ENCODE measurements at regions not wholly inside any gene's neighbourhood (a gene's known extent, or its start where the extent isn't known, plus 50 kb on each side); places are given as distances from the start of the nearest gene placed in this dataset.

- DNase-seq, result no peak
These were observed 175.0 kb upstream of the HNRNPA3 start for GRCh38 chr2:177037569-177037968.

DNA sequence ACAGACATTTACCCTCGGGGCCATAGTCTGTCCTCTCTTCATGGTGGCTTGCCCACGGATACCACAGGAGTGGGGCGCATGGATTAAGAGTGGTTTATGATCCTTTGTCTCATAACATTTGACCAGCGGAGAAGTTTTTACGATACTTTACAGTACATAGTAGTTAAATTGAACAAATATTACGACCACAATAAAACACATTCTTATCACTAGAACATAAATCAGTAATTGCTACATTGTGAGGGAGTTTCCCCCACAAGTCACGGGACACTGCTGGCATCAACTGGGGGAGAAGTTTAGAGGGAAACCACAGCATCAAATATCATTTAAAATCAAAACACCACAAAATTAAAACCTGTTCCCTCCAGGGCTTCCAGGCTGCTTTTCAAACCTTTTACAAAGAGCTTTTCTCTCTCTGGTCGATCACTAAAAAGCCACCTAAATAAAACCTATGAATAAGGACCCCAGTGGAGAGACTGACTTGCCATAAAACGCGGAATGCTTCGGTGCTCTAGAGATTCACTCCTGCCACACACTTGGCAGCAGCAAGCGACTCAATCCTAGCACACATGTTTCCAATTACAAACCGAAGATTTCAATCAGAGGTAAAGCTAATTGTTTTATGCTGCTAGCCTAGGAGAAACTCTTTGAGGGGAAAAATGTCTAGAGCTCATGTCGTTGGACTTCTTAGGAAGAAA, 173.7 kb upstream of the HNRNPA3 start:
- no peak for DNase-seq

- no peak for DNase-seq
These were observed 170.3 kb upstream of the HNRNPA3 start for GRCh38 chr2:177042311-177042710.

GRCh38 chr2:177044671-177045070, 167.9 kb upstream of the HNRNPA3 start:
- DNase-seq, result no peak

GRCh38 chr2:177048981-177049380, 163.6 kb upstream of the HNRNPA3 start:
- DNase-seq, result no peak

- DNase-seq, result no peak
These were observed 161.3 kb upstream of the HNRNPA3 start for GRCh38 chr2:177051278-177051677.

DNA sequence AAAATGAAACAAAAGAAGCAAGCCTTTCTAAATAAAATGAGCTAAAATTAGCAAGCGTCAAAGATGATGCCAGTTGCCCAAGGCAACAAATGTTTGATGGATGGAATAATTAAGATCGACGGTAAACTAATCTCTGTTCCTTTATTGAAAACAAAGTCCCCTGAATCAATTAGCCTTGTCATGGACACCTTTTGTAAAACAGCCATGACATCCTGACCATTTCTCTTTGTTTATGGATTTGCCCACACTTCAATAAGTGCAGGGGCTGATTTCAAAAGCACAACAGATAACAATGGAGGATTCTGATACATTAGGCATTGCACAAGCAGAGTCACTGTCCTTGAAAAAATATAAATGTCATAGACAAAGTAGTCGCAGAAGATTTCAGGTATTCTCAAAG, 160.1 kb upstream of the HNRNPA3 start:
- DNase-seq, result no peak

GRCh38 chr2:177053038-177053437, 159.6 kb upstream of the HNRNPA3 start:
- DNase-seq, result no peak

DNA sequence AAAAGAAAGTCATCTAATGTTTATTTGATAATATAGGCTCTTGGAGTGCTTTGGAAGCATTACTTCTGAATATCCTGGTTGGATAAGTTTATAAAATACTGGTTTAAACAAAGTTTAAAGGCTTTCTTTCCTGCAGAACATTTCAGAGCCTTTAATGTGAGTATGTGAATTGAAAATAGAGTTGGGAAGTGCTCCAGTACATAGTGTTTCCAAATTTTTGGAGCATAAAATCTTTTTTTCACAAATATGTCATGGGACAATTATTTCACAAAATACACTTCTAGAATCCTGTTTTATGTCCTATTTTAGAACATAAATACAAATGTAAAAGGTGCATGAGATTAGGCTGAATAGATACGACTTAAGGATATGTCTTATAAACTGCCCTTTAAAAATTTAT, 158.9 kb upstream of the HNRNPA3 start:
- no peak for DNase-seq

- DNase-seq, result no peak
These were observed 156.1 kb upstream of the HNRNPA3 start for GRCh38 chr2:177056481-177056929.

GRCh38 chr2:177058747-177059146, 153.8 kb upstream of the HNRNPA3 start:
- DNase-seq, result no peak

- no peak for DNase-seq
These were observed 153.3 kb upstream of the HNRNPA3 start for GRCh38 chr2:177059293-177059692.

DNA sequence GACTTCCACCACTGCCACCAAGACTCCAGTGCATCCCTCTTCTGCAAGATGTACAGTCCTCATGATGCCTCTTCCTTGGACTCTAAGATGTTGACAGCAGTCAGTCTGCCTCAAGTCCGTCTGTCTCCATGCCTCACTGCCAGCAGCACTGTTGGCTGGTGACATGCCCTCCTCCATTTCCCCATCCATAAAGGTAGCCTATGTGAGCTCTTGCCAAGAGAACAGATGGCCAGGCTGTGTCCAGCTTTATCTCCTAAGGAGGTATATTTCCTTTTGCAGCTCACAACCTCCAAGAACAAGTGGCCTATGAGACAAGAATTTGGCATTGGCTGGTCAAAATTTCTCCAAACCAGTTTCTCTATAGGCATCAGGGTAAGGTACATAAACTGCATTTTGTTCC, 149.3 kb upstream of the HNRNPA3 start:
- no peak for DNase-seq

DNA sequence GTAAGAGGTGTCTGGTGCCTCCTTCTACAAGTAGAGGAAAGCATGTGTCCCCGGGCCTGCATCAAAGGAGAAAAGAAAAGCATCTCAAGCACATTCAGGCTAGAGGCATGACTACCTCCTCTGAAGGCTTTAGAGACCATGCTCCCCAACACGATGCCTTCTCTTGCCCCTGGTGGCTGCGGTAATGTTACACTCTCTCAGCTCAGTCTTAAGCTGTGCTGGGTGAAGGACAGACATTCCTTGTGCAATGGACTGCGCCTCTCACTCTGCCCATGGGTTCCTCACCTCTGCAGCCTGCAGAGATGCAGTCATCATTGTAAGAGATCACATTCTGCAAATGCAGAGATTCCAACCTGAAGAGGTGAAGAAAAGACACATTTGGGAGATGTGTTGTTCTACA, 148.2 kb upstream of the HNRNPA3 start:
- DNase-seq, result no peak

- no peak for DNase-seq
These were observed 143.6 kb upstream of the HNRNPA3 start for GRCh38 chr2:177068967-177069366.

GRCh38 chr2:177072090-177072489, 140.5 kb upstream of the HNRNPA3 start:
- DNase-seq, result no peak

- no peak for DNase-seq
These were observed 139.0 kb upstream of the HNRNPA3 start for GRCh38 chr2:177073611-177074010.

DNA sequence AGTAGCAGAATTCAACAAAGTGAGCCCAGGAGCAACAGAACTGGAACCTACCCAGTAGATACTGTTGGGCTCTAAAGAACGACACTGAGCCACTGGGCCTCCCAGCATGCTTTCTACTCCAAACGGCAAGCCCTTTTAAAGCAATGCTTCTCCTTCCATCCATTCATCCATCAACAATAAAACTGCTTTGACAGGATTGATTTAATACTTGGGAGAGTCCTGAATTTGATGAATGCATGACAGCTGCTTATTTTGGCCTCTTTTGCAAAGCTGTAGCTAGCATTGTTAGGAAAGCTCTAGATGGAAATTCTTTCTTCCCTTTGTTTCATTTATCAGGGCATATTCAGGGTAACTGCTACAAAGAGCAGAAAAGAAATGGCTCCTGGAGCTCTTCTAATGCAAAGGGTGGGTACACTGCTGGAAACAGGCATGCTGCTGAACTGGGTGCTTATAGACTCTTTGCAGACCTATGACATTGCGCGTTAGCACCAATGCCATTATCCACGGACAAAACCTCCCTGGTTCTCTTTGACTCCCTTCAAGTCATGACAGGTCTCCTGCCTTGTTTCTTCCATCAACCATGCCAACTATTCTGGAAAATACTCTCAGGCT, 138.4 kb upstream of the HNRNPA3 start:
- no peak for DNase-seq

GRCh38 chr2:177075254-177075653, 137.3 kb upstream of the HNRNPA3 start:
- DNase-seq, result no peak

DNA sequence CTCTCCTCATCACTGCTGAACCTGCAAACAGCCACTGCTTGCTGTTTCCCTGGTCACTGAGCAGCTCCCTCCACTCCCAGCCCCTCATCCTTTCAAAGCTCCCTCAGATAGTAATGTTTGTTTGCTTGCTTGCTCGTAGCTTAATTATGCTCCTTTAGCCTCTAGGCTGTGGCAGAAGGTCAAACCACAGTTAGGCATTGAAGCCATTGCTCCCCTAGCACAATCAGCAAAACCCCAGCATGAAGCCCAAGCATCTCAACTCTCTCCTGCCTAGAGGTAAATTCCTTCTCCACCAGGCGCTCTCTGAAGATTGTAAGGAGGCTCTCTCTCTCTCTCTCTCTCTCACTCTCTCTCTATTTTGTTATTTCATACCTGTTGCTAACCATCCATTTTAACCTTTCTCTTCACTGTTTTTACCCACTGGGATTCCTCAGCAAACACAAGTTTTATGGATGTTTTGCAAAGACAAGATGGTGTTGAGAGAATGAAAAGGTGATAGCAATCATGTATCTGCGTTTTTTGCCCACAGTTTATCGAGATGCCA, 135.9 kb upstream of the HNRNPA3 start:
- no peak for DNase-seq

GRCh38 chr2:177077778-177078177, 134.8 kb upstream of the HNRNPA3 start:
- DNase-seq, result no peak

DNA sequence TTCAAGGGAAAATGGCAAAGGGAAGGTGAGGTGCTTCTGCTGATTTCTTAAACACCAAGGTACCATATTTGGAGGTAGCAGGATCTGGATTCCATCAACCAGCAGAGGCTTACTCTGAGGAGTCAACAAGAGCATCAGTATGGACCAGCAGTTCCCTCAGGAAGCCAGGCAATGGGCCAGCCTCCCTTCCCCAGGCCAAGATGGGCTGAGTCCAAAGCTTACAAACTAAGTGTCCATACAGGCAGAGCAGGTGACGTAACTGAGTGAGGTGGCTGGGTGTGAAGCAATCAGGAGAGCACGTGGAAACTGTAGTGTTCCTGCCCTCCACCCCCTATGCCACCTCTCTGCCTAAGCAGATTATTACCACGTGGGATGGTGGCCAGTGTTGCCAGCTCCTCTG, 134.2 kb upstream of the HNRNPA3 start:
- no peak for DNase-seq

GRCh38 chr2:177078855-177079254, 133.7 kb upstream of the HNRNPA3 start:
- DNase-seq, result no peak

DNA sequence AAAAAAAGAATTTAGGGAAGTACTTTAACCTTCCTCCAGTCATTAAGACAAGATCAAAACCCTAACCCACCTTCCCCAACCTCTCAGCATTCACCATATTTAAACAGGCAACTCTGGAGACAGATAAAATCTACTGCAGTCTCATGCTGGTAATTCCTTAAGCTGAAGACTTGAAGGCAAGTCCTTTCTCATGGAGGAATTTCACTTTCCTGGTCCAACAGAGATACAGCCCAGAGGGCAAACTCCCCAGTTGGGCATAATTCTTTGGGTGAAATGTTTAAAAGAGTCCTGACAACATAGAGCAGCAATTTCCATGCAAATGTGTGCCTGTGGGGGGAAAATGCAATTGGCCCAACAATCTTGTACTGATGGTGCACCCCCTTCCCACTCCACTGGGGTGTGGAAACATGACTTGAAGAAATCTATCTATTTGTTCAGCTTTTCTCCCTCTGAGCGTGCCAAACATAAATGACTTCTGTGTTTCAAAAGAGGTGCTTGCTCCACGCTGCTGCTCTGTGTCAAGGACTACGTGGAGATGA, 131.8 kb upstream of the HNRNPA3 start:
- DNase-seq, result no peak

Measured in suppressor macrophage treated with lipopolysaccharide for 1 hour (primary cell).